ENCODE measurements at regions not wholly inside any gene's neighbourhood (a gene's known extent, or its start where the extent isn't known, plus 50 kb on each side); places are given as distances from the start of the nearest gene placed in this dataset.
"Not testable (repeated sequence)": the region's sequence is repeated elsewhere in the genome, so short reads cannot be mapped to it uniquely, and the experiment has no call there.

GRCh38 chr15:89021224-89021623, 67.0 kb upstream of the ABHD2 start:
- Histone ChIP-seq H3K4me1 (ENCODE audit: control insufficient read depth, low read length) (peaks cover 9% of the 10 kb centered on the region), H3K9me3 (ENCODE audit: control insufficient read depth, insufficient read depth, low read length) (no peaks in the 10 kb centered on the region), H3F3A (ENCODE audit: control insufficient read depth, insufficient read depth) (no peaks in the 10 kb centered on the region), H3K27ac (ENCODE audit: low read depth, low read length) (no peak overlapping the region), H3K27me3 (ENCODE audit: control insufficient read depth, low read length) (peaks cover 17% of the 10 kb centered on the region), H3K4me2 (ENCODE audit: low read length) (no peak overlapping the region), H4K20me1 (ENCODE audit: control insufficient read depth, insufficient read depth, low read depth, low read length) (no peaks in the 10 kb centered on the region), H3K9me2 (replicated peaks; ENCODE audit: control insufficient read depth, low read length) (no peaks in the 10 kb centered on the region), H3K79me2 (ENCODE audit: control insufficient read depth, low read length) (no peaks in the 10 kb centered on the region), H3K4me3 (ENCODE audit: low read length) (no peak overlapping the region), H3K36me3 (ENCODE audit: control insufficient read depth, low read length) (no peaks in the 10 kb centered on the region)
- TF ChIP-seq EZH2phosphoT487 (IDR thresholded peaks at IDR 0.05; ENCODE audit: borderline replicate concordance, low read length) (no peak), CTCF (IDR thresholded peaks at IDR 0.05; ENCODE audit: low read depth, low read length, poor library complexity, severe bottlenecking) (no peak)

GRCh38 chr15:89021886-89022285, 66.4 kb upstream of the ABHD2 start:
- H3K27ac ChIP-seq (ENCODE audit: low read depth, low read length); H3K36me3 ChIP-seq (ENCODE audit: control insufficient read depth, low read length); H3K4me3 ChIP-seq (ENCODE audit: low read length); H3K79me2 ChIP-seq (ENCODE audit: control insufficient read depth, low read length); H3K4me2 ChIP-seq (ENCODE audit: low read length); H3K9me2 ChIP-seq (replicated peaks; ENCODE audit: control insufficient read depth, low read length); H3F3A ChIP-seq (ENCODE audit: control insufficient read depth, insufficient read depth); H4K20me1 ChIP-seq (ENCODE audit: control insufficient read depth, insufficient read depth, low read depth, low read length); H3K4me1 ChIP-seq (ENCODE audit: control insufficient read depth, low read length); H3K9me3 ChIP-seq (ENCODE audit: control insufficient read depth, insufficient read depth, low read length): not testable (repeated sequence)
- peaks cover 12% of the 10 kb centered on the region for H3K27me3 ChIP-seq (ENCODE audit: control insufficient read depth, low read length)

- Histone ChIP-seq H3K27ac (ENCODE audit: low read depth, low read length) (no peak overlapping the region), H3F3A (ENCODE audit: control insufficient read depth, insufficient read depth) (no peaks in the 10 kb centered on the region), H3K4me3 (ENCODE audit: low read length) (no peak overlapping the region), H3K9me3 (ENCODE audit: control insufficient read depth, insufficient read depth, low read length) (no peaks in the 10 kb centered on the region), H3K79me2 (ENCODE audit: control insufficient read depth, low read length) (no peaks in the 10 kb centered on the region), H3K36me3 (ENCODE audit: control insufficient read depth, low read length) (no peaks in the 10 kb centered on the region), H3K4me1 (ENCODE audit: control insufficient read depth, low read length) (no peaks in the 10 kb centered on the region), H3K9me2 (replicated peaks; ENCODE audit: control insufficient read depth, low read length) (no peaks in the 10 kb centered on the region), H4K20me1 (ENCODE audit: control insufficient read depth, insufficient read depth, low read depth, low read length) (no peaks in the 10 kb centered on the region), H3K27me3 (ENCODE audit: control insufficient read depth, low read length) (no peaks in the 10 kb centered on the region), H3K4me2 (ENCODE audit: low read length) (no peak overlapping the region)
- no peak for TF ChIP-seq EZH2phosphoT487 (IDR thresholded peaks at IDR 0.05; ENCODE audit: borderline replicate concordance, low read length)
- no peak for TF ChIP-seq CTCF (IDR thresholded peaks at IDR 0.05; ENCODE audit: low read depth, low read length, poor library complexity, severe bottlenecking)
Measured at GRCh38 chr15:89023311-89023961, 64.8 kb upstream of the ABHD2 start.

GRCh38 chr15:89024418-89024817, 63.8 kb upstream of the ABHD2 start:
- Histone ChIP-seq H3K4me1 (ENCODE audit: control insufficient read depth, low read length) (no peaks in the 10 kb centered on the region), H3K27me3 (ENCODE audit: control insufficient read depth, low read length) (no peaks in the 10 kb centered on the region), H3K4me2 (ENCODE audit: low read length) (no peak overlapping the region), H3K9me2 (replicated peaks; ENCODE audit: control insufficient read depth, low read length) (no peaks in the 10 kb centered on the region), H3K9me3 (ENCODE audit: control insufficient read depth, insufficient read depth, low read length) (no peaks in the 10 kb centered on the region), H4K20me1 (ENCODE audit: control insufficient read depth, insufficient read depth, low read depth, low read length) (no peaks in the 10 kb centered on the region), H3K27ac (ENCODE audit: low read depth, low read length) (no peak overlapping the region), H3K36me3 (ENCODE audit: control insufficient read depth, low read length) (no peaks in the 10 kb centered on the region), H3K79me2 (ENCODE audit: control insufficient read depth, low read length) (no peaks in the 10 kb centered on the region), H3F3A (ENCODE audit: control insufficient read depth, insufficient read depth) (no peaks in the 10 kb centered on the region), H3K4me3 (ENCODE audit: low read length) (no peak overlapping the region)
- TF ChIP-seq EZH2phosphoT487 (IDR thresholded peaks at IDR 0.05; ENCODE audit: borderline replicate concordance, low read length) = no peak
- TF ChIP-seq CTCF (IDR thresholded peaks at IDR 0.05; ENCODE audit: low read depth, low read length, poor library complexity, severe bottlenecking) = no peak

Measured in DOHH2 (cell line).